PC-3 (cell line): ENCODE measurements at regions not wholly inside any gene's neighbourhood (a gene's known extent, or its start where the extent isn't known, plus 50 kb on each side); places are given as distances from the start of the nearest gene placed in this dataset.

Source experiments
- CTCF ChIP-seq: fragments of 300-600 bp; sonication (generic); conservative IDR thresholded peaks from 2 replicates; pipeline ENCODE4 v1.5.1; 2017; ENCODE audit warnings: antibody characterized with exemption, low read depth, mild to moderate bottlenecking, low read length
- EZH2 ChIP-seq: fragments of 300-600 bp; sonication (generic); IDR thresholded peaks from one replicate; pipeline ENCODE4 v1.6.1; 2017; ENCODE audit warnings: antibody characterized with exemption, mild to moderate bottlenecking, low read length; ENCODE audit not compliant: unreplicated experiment
- EZH2phosphoT487 ChIP-seq: fragments of 300-600 bp; sonication (generic); IDR thresholded peaks from 2 replicates; pipeline ENCODE4 v1.6.1; 2018; ENCODE audit warnings: mild to moderate bottlenecking, antibody characterized with exemption, low read length, borderline replicate concordance

DNA sequence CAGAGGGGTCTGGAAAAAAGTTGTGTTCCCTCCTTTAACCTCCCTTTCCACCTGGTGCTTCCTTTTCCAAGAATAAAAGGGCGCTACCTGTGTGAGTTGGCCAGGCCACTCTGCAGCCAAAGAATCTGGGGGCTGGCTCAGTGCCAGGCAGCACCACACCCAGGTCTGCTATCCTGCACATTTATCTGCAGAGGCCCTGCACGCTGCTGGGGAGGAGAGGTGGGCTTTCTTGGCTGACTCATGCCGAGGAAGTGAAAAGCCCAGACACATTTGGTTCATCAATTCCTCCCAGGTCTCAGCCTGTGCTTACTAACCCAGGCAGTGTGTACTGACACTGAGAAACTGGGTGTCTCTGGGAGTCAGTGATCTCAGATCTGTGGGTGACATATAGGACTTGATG is 79.8 kb upstream of the F3 start:
- no peak for TF ChIP-seq CTCF
- no peak for TF ChIP-seq EZH2
- TF ChIP-seq EZH2phosphoT487: no peak
